MM.1S (cell line): ENCODE measurements at regions not wholly inside any gene's neighbourhood (a gene's known extent, or its start where the extent isn't known, plus 50 kb on each side); places are given as distances from the start of the nearest gene placed in this dataset.

ENCODE experiments used
- CTCF ChIP-seq: fragments of 300-600 bp; sonication (generic); IDR thresholded peaks from 2 replicates; pipeline ENCODE4 v1.5.1; 2016; ENCODE audit warnings: antibody characterized with exemption, low read length, mixed read lengths
- EZH2phosphoT487 ChIP-seq: fragments of 300-600 bp; sonication (generic); IDR thresholded peaks from 2 replicates; pipeline ENCODE4 v1.6.1; 2018; ENCODE audit warnings: antibody characterized with exemption, low read length

DNA sequence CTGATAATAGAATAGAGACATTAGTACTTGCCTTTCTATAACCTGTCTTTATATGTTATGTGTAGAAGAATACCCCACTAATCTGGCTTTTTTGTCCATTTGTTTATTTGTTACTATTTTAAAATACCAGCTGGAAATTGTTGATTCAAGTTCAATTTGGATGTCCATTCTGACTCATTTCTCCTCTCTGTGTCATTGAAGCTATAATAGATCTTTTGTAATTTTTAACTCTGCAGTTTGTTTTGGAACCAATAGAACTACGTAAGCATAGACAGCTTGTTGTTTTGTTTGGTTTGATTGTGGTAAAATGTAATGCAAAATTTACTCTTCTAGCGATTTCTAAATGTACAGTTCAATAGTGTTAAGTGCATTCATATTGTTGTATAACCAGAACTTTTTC lies 390.4 kb downstream of the ZIC1 start:
- TF ChIP-seq CTCF (no peak), EZH2phosphoT487 (no peak)
